A673 (cell line): ENCODE measurements at regions not wholly inside any gene's neighbourhood (a gene's known extent, or its start where the extent isn't known, plus 50 kb on each side); places are given as distances from the start of the nearest gene placed in this dataset.

Source experiments
- BruUV-seq: library from RNA; stranded (reverse); fragments of 400-500 nt; replicated peaks from 2 replicates; lab custom pipeline; 2021; lab: Mats Ljungman, UMichigan
- CTCF ChIA-PET: fragments of 300-600 bp; sonication (Branson Sonifier 250); formaldehyde crosslinking; loops from one replicate; lab custom pipeline; 2022; ENCODE audit warnings: antibody characterized with exemption; lab: Charles Lee
- POLR2A ChIA-PET: fragments of 300-600 bp; sonication (Branson Sonifier 250); formaldehyde crosslinking; loops from one replicate; lab custom pipeline; 2022; ENCODE audit warnings: antibody characterized with exemption; ENCODE audit not compliant: low non-redundant PET; lab: Charles Lee
- DNase-seq: peaks from one replicate; pipeline ENCODE4 v3.0.0-alpha.2; 2015; ENCODE audit warnings: low spot score
- H3K27ac ChIP-seq: fragments of 200-600 bp; sonication (generic); 2 replicates; pipeline ENCODE4 v1.5.1; 2016; ENCODE audit warnings: mixed run types, low read depth, mild to moderate bottlenecking, mixed read lengths, antibody characterized with exemption, low read length; ENCODE audit not compliant: poor library complexity, severe bottlenecking
- H3K27me3 ChIP-seq: fragments of 200-600 bp; sonication (generic); replicated peaks from 2 replicates; pipeline ENCODE4 v1.6.1; 2017; ENCODE audit warnings: mixed run types, low read depth, mild to moderate bottlenecking, mixed read lengths, antibody characterized with exemption, low read length; ENCODE audit not compliant: insufficient read depth, poor library complexity
- H3K36me3 ChIP-seq: fragments of 200-600 bp; sonication (generic); 2 replicates; pipeline ENCODE4 v1.6.1; 2016; ENCODE audit warnings: mixed run types, mild to moderate bottlenecking, mixed read lengths, antibody characterized with exemption, low read length; ENCODE audit not compliant: insufficient read depth, poor library complexity, severe bottlenecking
- H3K4me1 ChIP-seq: fragments of 200-600 bp; sonication (generic); 2 replicates; pipeline ENCODE4 v1.6.1; 2017; ENCODE audit warnings: mixed run types, mild to moderate bottlenecking, mixed read lengths, antibody characterized with exemption, low read length; ENCODE audit not compliant: insufficient read depth, poor library complexity, severe bottlenecking
- H3K4me3 ChIP-seq: fragments of 200-600 bp; sonication (generic); 2 replicates; pipeline ENCODE4 v1.5.1; 2016; ENCODE audit warnings: low read depth, mixed run types, mild to moderate bottlenecking, mixed read lengths, low read length; ENCODE audit not compliant: poor library complexity, severe bottlenecking
- H3K9me3 ChIP-seq: fragments of 200-600 bp; sonication (generic); 2 replicates; pipeline ENCODE4 v1.6.1; 2016; ENCODE audit warnings: mixed run types, low read depth, mild to moderate bottlenecking, mixed read lengths, antibody characterized with exemption, low read length; ENCODE audit not compliant: poor library complexity, severe bottlenecking
- CTCF ChIP-seq: fragments of 300-800, 200-600 bp; sonication (generic); conservative IDR thresholded peaks from 2 replicates; pipeline ENCODE4 v1.5.1; 2017; ENCODE audit warnings: low read depth, mild to moderate bottlenecking, antibody characterized with exemption, low read length, moderate library complexity, mixed read lengths
- EZH2 ChIP-seq: fragments of 200-600 bp; sonication (generic); IDR thresholded peaks from 2 replicates; pipeline ENCODE4 v1.6.1; 2017; ENCODE audit warnings: borderline replicate concordance, low read depth, mild to moderate bottlenecking, mixed read lengths, antibody characterized with exemption, low read length; ENCODE audit not compliant: poor library complexity, severe bottlenecking
- intact Hi-C: fragments of 100-400 bp; cut with micrococcal nuclease; formaldehyde crosslinking; loops from one replicate; pipeline ENCODE4 v1.10.0; 2022; ENCODE audit not compliant: unreplicated experiment

GRCh38 chr3:168989396-168989795 lies 674.1 kb downstream of the MECOM start:
- ChIA-PET POLR2A (no interaction called here), CTCF (no interaction called here)
- intact Hi-C loops, result no loop called here
- H3K27ac ChIP-seq, result no peak overlapping the region
- no peaks in the 10 kb centered on the region for H3K9me3 ChIP-seq
- no TSS peak for BruUV-seq
- H3K4me3 ChIP-seq, result no peak overlapping the region
- TF ChIP-seq CTCF, result no peak
- TF ChIP-seq EZH2, result no peak
- peaks cover 4% of the 10 kb centered on the region for H3K27me3 ChIP-seq
- no peaks in the 10 kb centered on the region for H3K36me3 ChIP-seq
- no peaks in the 10 kb centered on the region for H3K4me1 ChIP-seq
- DNase-seq, result no peak

- no peaks in the 10 kb centered on the region for H3K9me3 ChIP-seq
- ChIA-PET POLR2A (no interaction called here), CTCF (no interaction called here)
- intact Hi-C loops, result no loop called here
- H3K27ac ChIP-seq, result no peak overlapping the region
- no TSS peak for BruUV-seq
- H3K27me3 ChIP-seq, result peaks cover 4% of the 10 kb centered on the region
- H3K36me3 ChIP-seq, result no peaks in the 10 kb centered on the region
- no peaks in the 10 kb centered on the region for H3K4me1 ChIP-seq
- no peak for TF ChIP-seq EZH2
- TF ChIP-seq CTCF, result no peak
- no peak overlapping the region for H3K4me3 ChIP-seq
- no peak for DNase-seq
Observed at GRCh38 chr3:168988853-168989252, 674.7 kb downstream of the MECOM start.

- ChIA-PET CTCF (no interaction called here), POLR2A (no interaction called here)
- Histone ChIP-seq H3K36me3 (no peaks in the 10 kb centered on the region), H3K4me1 (no peaks in the 10 kb centered on the region), H3K9me3 (no peaks in the 10 kb centered on the region), H3K4me3 (no peak overlapping the region), H3K27ac (no peak overlapping the region), H3K27me3 (peaks cover 8% of the 10 kb centered on the region)
- intact Hi-C loops, result no loop called here
- no TSS peak for BruUV-seq
- TF ChIP-seq CTCF, result no peak
- no peak for TF ChIP-seq EZH2
- DNase-seq, result no peak
Observed at GRCh38 chr3:168984872-168985271, 678.6 kb downstream of the MECOM start.
